CD4-positive, alpha-beta T cell treated with Interferon gamma for 1 hour (primary cell): ENCODE measurements at regions not wholly inside any gene's neighbourhood (a gene's known extent, or its start where the extent isn't known, plus 50 kb on each side); places are given as distances from the start of the nearest gene placed in this dataset.
"Not testable (repeated sequence)": the region's sequence is repeated elsewhere in the genome, so short reads cannot be mapped to it uniquely, and the experiment has no call there.

Experiments used
- DNase-seq: peaks from one replicate; pipeline ENCODE4 v3.0.0-alpha.2; 2020

DNA sequence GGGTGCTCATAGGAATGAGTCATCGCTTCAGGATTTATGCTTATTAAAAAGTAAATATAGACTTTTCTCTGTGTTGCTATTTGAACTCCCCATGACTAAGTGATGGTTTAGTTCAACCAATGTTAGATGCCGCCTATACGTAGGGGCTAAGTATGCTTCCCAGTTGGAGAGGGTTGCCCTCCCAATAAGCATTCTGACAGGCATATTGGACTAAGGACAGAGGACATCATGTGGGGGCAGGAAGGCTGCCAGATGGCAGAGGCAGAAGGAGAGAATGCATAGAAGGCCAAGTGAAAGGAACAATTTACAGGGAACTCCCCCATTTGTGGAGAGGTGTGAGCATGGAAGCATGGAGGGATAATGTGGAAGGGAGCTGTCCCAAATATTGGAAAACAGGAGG, 318.4 kb upstream of the OBI1 start:
- no peak for DNase-seq

DNA sequence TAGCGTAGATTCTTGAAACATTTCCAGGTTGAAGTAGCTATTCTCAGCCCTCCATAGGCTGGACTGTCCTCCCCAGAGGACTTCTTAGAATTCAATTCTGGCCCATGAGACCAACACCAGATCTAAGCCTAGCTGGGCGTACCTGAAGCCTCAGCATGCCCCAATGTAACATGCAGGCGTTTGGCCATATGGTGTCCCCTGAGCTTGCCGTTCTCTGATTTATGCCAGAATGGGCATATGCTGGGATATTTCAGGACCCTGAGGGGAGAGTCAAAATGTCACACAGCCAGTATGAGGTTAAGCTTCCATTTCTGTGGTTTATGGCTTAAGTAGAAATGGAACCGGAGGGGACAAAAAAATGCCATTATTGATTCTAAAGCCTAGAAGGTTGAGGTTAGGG, 317.7 kb upstream of the OBI1 start:
- no peak for DNase-seq

DNA sequence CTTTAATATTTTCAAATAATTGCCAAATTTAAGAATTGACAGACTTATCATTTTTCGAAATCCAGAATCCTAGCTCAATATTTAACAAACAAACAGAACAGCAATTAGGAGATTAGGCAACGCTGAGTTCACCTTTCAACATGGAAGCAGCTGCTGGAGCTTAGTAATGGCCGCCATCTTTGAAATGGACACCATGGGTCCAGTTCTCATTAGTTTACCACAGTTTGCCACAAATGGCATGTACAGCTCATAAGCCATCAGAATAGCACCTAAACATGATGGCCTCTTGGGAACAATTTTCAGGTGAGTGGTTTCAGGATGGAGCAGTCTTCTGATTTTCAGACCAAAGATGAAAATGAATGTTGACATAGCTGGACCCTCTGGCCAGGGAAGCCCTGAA, 313.6 kb upstream of the OBI1 start:
- no peak for DNase-seq

DNA sequence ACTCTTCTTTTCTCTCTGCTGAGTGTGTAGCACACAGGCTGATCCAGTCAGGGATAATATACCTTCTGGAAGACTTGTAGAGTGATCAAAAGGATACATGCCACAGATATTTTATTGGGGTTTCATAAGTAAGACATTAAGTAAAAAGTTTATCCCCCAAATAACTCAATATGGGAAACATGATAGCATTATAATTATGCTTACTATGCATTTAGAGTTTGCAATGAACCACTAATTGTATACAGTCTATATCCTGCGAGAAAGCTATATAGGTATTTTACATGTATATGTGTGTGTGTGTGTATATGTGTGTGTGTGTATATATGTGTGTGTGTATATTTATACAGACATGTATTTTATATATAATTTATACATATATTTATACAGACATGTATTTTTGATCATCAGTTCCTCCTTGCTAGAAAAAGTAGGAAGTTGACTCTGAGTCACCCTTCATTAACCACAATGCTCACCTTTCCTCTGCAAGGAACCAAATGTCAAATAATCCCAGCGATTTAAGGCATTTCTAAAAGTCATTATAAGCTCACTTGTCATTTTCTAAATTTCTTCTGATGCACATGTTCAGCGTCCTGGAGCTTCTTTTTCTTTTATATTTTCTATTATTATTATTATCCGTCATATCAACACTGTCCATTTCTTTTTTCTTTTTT, 312.5 kb upstream of the OBI1 start:
- no peak for DNase-seq

DNA sequence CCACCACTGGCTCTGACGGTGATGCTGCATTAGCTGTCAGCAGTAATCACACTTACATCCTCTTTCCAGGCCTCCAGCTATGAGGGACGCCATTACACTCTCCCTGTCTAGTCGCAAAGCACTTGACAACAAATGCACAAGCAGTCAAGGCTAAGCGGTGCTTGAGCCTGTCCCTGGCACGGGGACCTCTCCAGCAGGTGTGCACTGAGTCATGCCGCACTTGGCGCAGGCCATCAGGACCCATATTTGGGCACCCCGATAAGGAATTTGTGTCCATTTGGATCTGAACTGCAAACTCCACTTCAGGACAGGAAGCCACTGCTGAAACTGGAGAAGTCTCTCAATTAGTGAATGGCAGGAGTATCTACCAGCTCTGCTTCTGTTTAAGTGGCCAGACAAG, 301.9 kb upstream of the OBI1 start:
- no peak for DNase-seq

DNA sequence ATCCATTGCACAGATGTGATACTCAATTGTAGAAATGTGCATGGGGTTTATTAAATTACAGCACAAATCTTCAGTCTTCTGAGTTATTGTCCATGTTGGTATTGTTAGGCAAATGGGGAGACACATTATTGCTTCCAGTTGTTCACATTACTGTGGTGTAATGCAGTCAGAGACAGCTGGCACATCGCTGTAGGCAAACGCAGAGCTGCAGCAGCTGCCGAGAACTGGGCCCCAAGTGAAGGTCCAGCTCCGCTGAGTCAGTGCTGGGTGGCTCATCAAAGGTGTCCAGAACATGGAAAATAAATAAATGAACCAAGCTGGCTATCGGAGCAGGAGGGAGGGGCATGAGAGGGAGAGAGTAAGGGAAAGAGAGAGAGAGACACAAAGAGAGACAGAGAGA, 299.1 kb upstream of the OBI1 start:
- DNase-seq: no peak

DNA sequence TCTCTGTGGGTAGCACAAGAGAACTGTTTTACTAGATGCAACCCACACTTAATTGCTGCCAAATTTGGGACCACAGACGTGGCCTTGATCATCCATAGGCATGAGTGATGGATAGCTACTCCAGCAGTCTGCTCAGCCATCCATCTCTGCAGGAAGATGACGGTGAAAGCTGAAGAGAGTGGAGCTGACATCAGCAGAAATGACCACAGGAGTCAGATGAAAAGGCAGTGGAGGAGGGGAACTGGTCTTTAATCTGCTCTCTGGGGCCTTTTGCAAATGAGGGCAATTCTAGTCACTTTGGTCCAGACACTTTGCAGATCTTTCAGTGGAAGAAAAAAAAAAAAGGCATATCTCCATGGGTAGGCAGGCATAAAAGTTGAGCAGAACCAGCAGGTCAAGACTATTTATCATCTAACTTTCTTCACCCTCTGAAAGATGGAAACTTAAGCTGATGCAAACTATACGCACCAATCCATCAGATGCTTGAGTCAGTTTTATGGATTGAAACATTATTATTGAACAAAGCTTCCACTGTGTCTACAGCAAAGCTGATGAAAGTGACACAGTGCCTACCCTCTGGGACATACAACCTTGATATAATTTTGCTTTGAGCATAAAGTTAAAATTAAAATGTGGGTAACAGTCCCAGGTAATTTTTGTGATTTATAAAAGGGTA, 281.6 kb upstream of the OBI1 start:
- DNase-seq: no peak

DNA sequence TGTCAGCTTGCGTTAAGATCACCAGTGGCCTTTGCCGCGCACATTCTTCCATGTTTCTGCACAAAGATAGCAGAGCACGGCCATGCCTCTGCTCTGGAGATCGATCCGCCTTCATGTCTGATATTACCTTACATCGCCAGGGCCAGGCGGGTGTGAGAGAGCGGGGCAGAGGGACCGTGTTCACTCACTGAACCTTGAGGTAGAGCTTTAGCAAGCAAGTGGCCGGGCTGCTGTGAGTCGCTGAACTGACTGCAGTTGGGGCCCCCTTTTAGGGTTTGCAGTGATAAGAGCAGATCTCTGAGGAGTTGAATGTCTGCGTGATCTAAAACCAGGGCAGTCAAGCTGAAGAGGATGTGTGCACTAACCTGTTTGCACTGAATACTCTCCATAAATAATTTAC, 275.4 kb upstream of the OBI1 start:
- no peak for DNase-seq

DNA sequence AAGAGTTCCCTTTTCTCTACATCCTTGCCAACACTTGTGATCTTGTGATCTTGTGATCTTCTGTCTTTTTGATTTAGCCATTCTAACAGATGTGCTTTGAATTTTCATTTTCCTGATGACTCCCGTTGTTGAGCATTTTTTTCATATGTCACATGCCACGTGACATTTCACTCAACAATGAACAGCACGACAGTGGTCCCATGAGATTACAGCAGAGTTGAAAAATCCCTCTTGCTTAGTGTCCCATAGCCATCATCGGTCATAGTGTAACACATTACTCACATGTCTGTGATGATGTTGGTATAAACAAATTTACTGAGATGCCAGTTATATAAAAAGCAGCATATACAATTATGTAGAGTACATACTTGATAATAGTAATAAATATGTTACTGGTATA, 256.1 kb upstream of the OBI1 start:
- DNase-seq: no peak

DNA sequence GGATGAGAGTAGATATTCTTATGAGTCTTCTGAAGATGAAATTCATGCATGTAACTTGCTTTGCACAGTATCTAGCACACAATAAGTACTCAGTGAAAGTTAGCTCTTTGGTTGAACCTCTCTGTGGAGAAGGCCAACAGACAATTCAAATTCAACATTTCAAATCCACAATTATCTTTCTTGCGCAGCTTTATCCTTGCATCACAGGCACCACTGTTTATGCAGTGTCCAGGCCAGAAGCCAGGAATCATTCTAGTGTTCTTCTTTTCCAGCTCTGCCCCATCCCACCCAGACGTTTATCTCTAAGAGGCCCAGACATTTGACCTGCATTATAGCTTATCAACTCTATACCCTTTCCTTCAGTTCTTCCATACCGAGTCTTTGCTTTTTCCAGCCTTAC, 254.7 kb upstream of the OBI1 start:
- no peak for DNase-seq

DNA sequence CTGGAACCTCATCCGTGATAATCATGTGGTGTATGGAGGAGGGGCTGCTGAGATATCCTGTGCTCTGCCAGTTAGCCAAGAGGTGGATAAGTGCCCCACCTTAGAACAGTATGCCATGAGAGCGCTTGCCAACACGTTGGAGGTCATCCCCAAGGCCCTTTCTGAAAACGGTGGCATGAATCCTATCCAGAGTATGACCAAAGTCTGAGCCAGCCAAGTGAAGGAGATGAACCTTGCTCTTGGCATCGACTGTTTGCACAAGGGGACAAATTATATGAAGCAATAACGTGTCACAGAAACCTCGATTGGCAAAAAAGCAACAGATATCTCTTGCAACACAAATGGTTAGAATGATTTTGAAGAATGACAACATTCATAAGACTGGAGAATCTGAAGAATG, 251.2 kb upstream of the OBI1 start:
- no peak for DNase-seq

DNA sequence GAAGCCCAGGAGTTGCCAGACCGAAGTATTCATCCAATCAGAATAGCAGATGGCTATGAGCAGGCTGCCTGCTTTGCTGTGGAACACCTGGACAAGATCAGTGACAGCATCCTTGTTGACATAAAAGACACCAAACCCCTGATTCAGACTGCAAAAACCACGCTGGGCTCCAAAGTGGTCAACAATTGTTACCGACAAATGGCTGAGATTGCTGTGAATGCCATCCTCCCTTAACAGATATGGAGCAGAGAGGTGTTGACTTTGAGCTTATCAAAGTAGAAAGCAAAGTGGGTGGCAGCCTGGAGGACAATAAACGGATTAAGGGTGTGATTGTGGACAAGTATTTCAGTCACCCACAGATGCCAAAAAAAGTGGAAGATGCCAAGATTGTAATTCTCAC, 250.3 kb upstream of the OBI1 start:
- DNase-seq: no peak

DNA sequence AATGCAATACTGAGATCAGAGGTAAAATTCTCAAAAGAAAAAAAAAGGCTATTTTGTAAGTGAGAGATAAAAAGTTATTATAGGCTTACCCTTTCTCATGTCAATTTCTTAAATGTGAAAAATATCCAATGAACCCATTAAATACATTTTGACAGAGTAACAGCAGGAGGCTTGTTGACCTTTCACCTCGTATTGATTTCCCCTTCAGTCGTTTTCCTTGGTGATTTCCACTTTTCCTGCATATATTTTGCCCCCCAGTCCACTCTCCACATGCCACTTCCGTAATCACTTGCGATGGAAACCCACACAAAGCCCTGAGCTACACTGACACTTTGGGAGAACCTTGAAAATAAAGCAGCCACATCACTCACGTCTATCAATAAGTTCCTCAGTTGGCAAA, 248.1 kb upstream of the OBI1 start:
- DNase-seq: no peak

DNA sequence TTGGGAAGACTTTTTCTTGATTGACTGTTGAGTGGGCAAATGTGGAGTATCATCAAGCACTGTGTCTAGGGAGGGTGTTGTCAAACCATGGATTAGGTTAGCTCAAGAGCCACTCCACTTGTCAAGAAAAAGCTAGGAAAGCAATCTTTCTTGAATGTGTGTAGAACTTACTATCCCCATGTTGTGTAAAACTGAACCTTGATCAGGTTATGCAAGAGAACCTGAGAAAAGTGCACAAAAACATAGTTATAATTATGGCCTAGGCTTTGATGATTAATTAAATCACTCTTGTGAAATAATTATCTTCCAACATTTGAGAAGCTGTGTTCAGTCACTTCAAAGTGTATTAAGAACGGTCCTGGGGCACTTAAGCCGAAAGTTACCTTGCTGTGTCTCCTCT, 238.2 kb upstream of the OBI1 start:
- no peak for DNase-seq

DNA sequence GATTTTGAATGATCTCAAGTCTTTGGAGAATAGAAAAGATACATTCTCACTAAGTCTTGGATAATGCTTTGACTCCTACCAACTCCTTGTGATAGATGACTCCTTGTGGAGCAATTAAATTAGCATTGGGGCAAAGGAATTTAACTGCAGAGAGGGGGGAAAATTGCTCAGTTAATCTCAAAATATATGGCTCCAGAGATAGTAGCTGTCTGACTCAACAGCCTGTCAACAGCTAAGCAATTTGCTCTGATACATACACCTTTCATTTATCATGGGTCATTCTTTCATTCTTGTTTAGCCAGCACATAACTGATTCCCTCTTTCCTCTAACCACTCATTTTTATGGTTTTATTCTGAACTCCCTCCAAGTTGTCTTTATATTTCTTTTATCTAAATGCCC, 225.6 kb upstream of the OBI1 start:
- DNase-seq: no peak

DNA sequence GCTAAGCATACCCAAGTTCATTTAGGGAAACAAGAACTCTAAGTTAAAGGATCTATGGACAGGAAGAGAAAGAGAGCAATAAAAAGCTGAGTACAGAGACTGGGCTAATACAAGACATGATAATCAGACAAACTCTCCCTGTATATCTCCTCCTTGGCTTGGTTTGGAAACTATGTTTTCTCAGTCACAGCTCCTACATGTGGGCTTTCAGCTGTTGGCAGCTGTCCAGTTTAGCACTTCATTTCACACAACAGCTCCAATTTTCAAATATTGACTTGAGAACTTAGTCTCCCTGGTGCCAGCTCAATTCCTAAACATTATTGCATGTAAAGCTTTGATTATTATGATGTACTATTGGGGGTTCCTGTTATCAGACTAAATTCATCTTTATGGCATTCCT, 222.8 kb upstream of the OBI1 start:
- DNase-seq: no peak

DNA sequence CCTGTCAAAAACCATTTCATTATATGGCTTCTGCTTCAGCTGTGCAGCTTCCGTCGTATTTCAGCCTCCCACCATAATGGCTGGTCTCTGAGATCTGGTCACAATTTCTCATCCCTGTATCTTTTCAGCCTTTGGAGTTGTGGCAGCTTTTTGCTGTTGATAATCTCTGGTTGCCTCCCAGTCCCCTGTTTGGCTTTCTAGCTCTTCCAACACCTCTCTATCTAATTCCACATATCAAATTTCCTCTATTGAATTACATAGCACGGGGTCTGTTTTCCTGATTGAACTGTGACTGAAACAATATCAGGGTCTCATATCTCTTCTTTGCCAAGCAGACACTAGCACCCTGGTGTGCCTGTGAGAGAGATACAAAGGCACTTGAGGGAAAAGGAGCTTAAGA, 222.1 kb upstream of the OBI1 start:
- no peak for DNase-seq

DNA sequence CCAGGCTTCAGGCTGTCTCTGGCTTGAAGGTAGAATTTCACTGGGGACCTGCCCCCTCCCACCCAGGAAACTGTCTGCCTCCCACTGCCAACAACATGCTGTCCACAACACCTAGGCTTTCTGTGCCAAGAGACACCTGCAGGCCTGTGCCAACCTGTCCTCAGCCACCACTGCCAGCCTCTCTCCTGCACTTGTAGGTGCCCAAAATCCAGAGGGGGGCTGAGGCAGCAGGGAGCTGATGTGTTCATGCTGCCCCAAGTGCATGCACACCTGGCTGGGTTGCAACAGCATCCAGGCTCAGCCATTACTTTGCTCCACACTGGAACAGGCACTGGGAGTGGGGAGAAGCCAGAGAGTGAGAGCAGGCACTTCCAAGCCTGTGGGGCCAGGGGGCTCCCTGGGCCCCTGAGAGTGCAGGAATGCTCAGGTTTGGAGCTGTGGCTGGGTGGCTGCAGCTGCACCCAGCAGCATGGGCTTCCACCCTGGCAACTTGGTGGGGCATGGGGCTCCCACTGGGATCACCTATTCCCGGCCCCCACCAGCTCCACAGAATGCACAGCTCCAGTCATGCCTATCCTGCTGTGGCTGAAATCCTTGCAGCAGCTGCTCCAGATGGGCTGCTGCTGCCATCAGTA, 218.1 kb upstream of the OBI1 start:
- DNase-seq: no peak

DNA sequence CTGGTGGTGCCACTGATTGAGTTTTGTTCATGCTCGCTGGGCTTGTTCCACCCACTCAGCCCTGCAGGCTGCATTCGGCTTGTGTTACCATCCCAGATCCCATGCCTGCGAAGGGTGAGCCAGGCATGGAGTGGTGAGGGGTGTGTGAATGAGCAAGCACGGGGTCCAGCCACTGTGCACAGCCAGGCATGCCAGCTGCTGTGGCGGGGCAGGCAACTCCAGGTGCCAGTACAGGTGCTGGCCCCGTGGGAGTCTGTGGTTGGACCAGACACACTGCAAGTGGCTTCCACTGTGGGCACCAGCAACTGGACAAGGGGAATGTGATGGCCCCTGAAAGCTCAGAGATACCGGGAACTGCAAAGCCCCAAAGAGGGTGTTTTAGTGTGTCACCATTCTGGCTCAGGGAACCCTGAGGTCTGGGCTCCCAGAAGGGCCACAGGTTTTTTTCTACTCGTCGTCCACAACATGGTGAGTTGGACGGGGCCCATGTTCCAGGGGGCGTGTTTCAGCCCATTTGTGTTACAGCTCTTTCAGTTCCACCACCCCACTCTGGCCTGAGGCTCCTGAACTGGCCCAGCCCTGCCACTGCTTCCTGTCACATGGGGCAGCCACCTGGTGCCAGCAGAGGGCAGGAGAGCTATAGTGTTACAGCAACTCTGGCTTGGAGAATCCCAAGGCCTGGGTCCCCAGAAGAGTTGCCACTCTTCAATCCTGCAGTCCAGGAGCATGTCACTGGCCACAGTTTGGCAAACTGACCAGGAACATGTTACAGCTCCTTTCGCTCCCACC, 217.0 kb upstream of the OBI1 start:
- no peak for DNase-seq

DNA sequence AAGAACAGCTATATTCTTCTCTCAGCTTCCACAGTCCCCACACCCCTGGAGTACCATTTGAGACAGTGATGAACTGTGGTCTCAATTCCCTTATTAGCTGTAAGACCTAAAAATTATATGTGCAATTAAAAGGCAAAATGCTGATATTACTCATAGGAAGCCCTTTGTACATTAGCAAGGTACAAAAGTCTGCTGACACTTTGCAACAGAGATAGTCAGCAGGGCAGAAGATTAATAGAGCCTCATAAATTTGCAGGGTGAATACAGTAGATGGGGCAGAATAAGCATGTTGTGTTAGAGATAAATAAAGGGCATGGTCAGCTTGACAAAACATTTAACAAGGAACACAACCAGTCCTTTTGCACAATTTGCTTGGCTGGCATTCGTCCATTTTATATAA, 210.0 kb upstream of the OBI1 start:
- DNase-seq: no peak

DNA sequence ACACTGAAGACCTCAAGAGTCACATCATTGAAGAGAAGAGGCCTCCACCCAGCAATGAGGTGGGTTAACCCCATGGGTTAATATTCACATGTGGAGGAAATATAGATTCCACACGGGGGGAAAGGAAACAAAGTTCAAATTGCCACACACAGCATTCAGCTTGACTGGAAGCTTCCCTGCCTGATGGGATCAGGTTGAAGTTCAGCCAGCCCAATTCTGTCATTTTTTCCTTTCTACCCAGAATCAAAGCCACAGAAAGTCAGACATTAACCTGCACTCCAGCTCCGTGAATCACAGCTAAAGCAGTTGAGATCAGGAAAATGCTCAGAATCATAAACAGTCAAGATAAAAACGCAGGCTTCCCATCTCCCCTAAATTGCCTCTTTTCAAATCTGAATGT, 208.7 kb upstream of the OBI1 start:
- DNase-seq: no peak

DNA sequence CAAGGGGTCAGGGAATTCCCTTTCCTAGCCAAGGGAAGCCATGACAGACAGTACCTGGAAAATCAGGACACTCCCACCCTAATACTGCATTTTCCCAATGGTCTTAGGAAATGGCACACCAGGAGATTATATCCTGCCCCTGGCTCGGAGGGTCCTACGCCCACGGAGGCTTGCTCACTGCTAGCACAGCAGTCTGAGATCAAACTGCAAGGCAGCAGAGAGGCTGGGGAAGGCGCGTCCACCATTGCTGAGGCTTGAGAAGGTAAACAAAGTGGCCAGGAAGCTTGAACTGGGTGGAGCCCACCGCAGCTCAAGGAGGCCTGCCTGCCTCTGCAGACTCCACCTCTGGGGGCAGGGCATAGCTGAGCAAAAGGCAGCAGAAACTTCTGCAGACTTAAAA, 207.1 kb upstream of the OBI1 start:
- DNase-seq: not testable (repeated sequence)

DNA sequence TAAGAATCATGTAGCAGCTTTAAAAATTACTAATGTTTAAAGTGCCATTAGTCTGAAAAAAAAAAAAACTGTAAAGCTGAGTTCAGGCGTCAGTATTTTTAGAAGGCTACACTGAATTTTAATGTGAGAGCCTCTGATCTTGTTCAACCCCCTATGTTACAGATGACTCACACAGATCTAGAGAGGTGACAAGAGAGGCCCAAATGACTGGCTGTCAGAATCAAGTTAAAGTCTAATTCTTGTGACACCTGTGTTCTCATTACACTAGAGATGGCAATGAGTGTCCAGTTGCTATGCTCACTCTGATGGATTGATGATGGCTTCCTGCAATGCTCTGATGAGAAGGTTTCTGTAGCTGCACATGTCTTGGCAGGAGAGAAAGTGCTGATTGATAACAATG, 203.5 kb upstream of the OBI1 start:
- no peak for DNase-seq

DNA sequence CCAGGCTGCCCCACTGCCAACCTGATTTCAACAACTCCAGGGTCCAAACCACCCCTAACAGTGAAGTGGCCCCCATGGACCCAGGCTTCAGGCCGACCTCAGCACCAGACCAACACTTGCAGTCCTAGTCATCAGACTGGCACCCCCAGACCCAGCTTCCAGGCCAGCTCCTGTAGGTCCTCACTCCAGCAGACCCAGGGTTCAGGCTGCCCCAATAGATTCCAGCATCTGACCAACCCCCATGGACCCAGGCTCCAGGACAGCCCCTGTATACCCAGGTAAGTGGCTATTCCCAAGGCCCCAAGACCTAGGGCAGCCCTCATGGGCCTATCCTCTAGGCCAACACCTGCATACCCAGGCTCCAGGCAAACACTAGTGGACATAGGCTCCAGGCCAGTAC, 193.8 kb upstream of the OBI1 start:
- DNase-seq: no peak
